ENCODE measurements at regions not wholly inside any gene's neighbourhood (a gene's known extent, or its start where the extent isn't known, plus 50 kb on each side); places are given as distances from the start of the nearest gene placed in this dataset.
"Not testable (repeated sequence)": the region's sequence is repeated elsewhere in the genome, so short reads cannot be mapped to it uniquely, and the experiment has no call there.

- DNase-seq, result no peak
These were observed 152.1 kb upstream of the TUSC1 start for GRCh38 chr9:25830381-25830780.

GRCh38 chr9:25827626-25828025 lies 149.4 kb upstream of the TUSC1 start:
- DNase-seq, result no peak

GRCh38 chr9:25816439-25816838 lies 138.2 kb upstream of the TUSC1 start:
- no peak for DNase-seq

- DNase-seq, result no peak
These were observed 135.8 kb upstream of the TUSC1 start for GRCh38 chr9:25814023-25814422.

GRCh38 chr9:25813478-25813877 lies 135.2 kb upstream of the TUSC1 start:
- DNase-seq, result no peak

GRCh38 chr9:25808554-25808953 lies 130.3 kb upstream of the TUSC1 start:
- no peak for DNase-seq

- DNase-seq, result no peak
These were observed 126.6 kb upstream of the TUSC1 start for GRCh38 chr9:25804856-25805255.

- DNase-seq, result not testable (repeated sequence)
These were observed 123.7 kb upstream of the TUSC1 start for GRCh38 chr9:25801989-25802388.

GRCh38 chr9:25773805-25774204 lies 95.6 kb upstream of the TUSC1 start:
- no peak for DNase-seq

GRCh38 chr9:25755951-25756350 lies 77.7 kb upstream of the TUSC1 start:
- DNase-seq, result no peak

GRCh38 chr9:25752398-25752797 lies 74.2 kb upstream of the TUSC1 start:
- no peak for DNase-seq

- no peak for DNase-seq
These were observed 64.0 kb upstream of the TUSC1 start for GRCh38 chr9:25742256-25742655.

GRCh38 chr9:25733336-25733982 lies 55.2 kb upstream of the TUSC1 start:
- DNase-seq, result no peak

GRCh38 chr9:25731895-25732794 lies 53.9 kb upstream of the TUSC1 start:
- not testable (repeated sequence) for DNase-seq
